IgD-negative memory B cell (primary cell): ENCODE measurements at regions not wholly inside any gene's neighbourhood (a gene's known extent, or its start where the extent isn't known, plus 50 kb on each side); places are given as distances from the start of the nearest gene placed in this dataset.

Experiments used
- H3K27ac Mint-ChIP-seq, 3 donors: one replicate each; pipeline ENCODE4 v1.8.0; 2020 to 2022; ENCODE audit warnings: mild to moderate bottlenecking in 3 of 3, mixed read lengths in 3 of 3, moderate library complexity in 1 of 3
- H3K27me3 Mint-ChIP-seq: one replicate; pipeline ENCODE4 v1.8.0; 2021; ENCODE audit warnings: mixed read lengths
- H3K36me3 Mint-ChIP-seq: one replicate; pipeline ENCODE4 v1.8.0; 2020; ENCODE audit warnings: mild to moderate bottlenecking, mixed read lengths
- H3K4me1 Mint-ChIP-seq, 3 donors: one replicate each; pipeline ENCODE4 v1.8.0; 2020 to 2022; ENCODE audit warnings: mixed read lengths in 3 of 3, mild to moderate bottlenecking in 1 of 3
- H3K4me3 Mint-ChIP-seq, 4 donors: one replicate each; pipeline ENCODE4 v1.8.0; 2020 to 2022; ENCODE audit warnings: mild to moderate bottlenecking in 4 of 4, mixed read lengths in 4 of 4, moderate library complexity in 3 of 4
- H3K9me3 Mint-ChIP-seq, 3 donors: one replicate each; pipeline ENCODE4 v1.8.0; 2020 to 2021; ENCODE audit warnings: mixed read lengths in 3 of 3, mild to moderate bottlenecking in 1 of 3

- Mint-ChIP-seq H3K4me3 (no peak overlapping the region), H3K9me3 (peaks cover 0 to 4% (median 0%) of the 10 kb centered on the region in 3 donors), H3K4me1 (no peaks in the 10 kb centered on the region), H3K27me3 (no peaks in the 10 kb centered on the region), H3K36me3 (no peaks in the 10 kb centered on the region), H3K27ac (no peak overlapping the region)
Measured at GRCh38 chr4:138724530-138724929, 291.1 kb upstream of the NOCT start.

- Mint-ChIP-seq H3K27ac (no peak overlapping the region), H3K9me3 (peaks cover 0 to 2% (median 0%) of the 10 kb centered on the region in 3 donors), H3K4me1 (no peaks in the 10 kb centered on the region), H3K36me3 (no peaks in the 10 kb centered on the region), H3K4me3 (no peak overlapping the region), H3K27me3 (peaks cover 2% of the 10 kb centered on the region)
Measured at GRCh38 chr4:138716559-138717335, 298.8 kb upstream of the NOCT start.

GRCh38 chr4:138710297-138710696 lies 305.3 kb upstream of the NOCT start:
- peaks cover 3% of the 10 kb centered on the region for H3K27me3 Mint-ChIP-seq
- no peaks in the 10 kb centered on the region for H3K4me1 Mint-ChIP-seq
- H3K4me3 Mint-ChIP-seq: no peak overlapping the region
- no peak overlapping the region for H3K27ac Mint-ChIP-seq
- H3K36me3 Mint-ChIP-seq: no peaks in the 10 kb centered on the region
- no peaks in the 10 kb centered on the region for H3K9me3 Mint-ChIP-seq

- H3K4me3 Mint-ChIP-seq: no peak overlapping the region
- H3K27me3 Mint-ChIP-seq: peaks cover 3% of the 10 kb centered on the region
- H3K4me1 Mint-ChIP-seq: no peaks in the 10 kb centered on the region
- H3K27ac Mint-ChIP-seq: no peak overlapping the region
- no peaks in the 10 kb centered on the region for H3K36me3 Mint-ChIP-seq
- H3K9me3 Mint-ChIP-seq: no peaks in the 10 kb centered on the region
Measured at GRCh38 chr4:138709859-138710258, 305.7 kb upstream of the NOCT start.

GRCh38 chr4:138707746-138708677 lies 307.6 kb upstream of the NOCT start:
- Mint-ChIP-seq H3K27ac (no peak overlapping the region), H3K27me3 (peaks cover 3% of the 10 kb centered on the region), H3K9me3 (no peaks in the 10 kb centered on the region), H3K4me1 (no peaks in the 10 kb centered on the region), H3K4me3 (no peak overlapping the region), H3K36me3 (no peaks in the 10 kb centered on the region)

GRCh38 chr4:138706201-138706600 lies 309.4 kb upstream of the NOCT start:
- H3K27me3 Mint-ChIP-seq: peaks cover 3% of the 10 kb centered on the region
- H3K4me3 Mint-ChIP-seq: no peak overlapping the region
- H3K4me1 Mint-ChIP-seq: no peaks in the 10 kb centered on the region
- H3K9me3 Mint-ChIP-seq: no peaks in the 10 kb centered on the region
- no peaks in the 10 kb centered on the region for H3K36me3 Mint-ChIP-seq
- no peak overlapping the region for H3K27ac Mint-ChIP-seq

- no peak overlapping the region for H3K27ac Mint-ChIP-seq
- peaks cover 3% of the 10 kb centered on the region for H3K36me3 Mint-ChIP-seq
- H3K4me1 Mint-ChIP-seq: no peaks in the 10 kb centered on the region
- H3K27me3 Mint-ChIP-seq: no peaks in the 10 kb centered on the region
- no peaks in the 10 kb centered on the region for H3K9me3 Mint-ChIP-seq
- no peak overlapping the region for H3K4me3 Mint-ChIP-seq
Measured at GRCh38 chr4:138702190-138702824, 313.3 kb upstream of the NOCT start.

- no peaks in the 10 kb centered on the region for H3K9me3 Mint-ChIP-seq
- no peak overlapping the region for H3K4me3 Mint-ChIP-seq
Measured at GRCh38 chr4:138698641-138699040, 316.9 kb upstream of the NOCT start.

GRCh38 chr4:138697851-138698250 lies 317.7 kb upstream of the NOCT start:
- Mint-ChIP-seq H3K27ac (no peak overlapping the region), H3K27me3 (no peaks in the 10 kb centered on the region), H3K9me3 (no peaks in the 10 kb centered on the region), H3K4me3 (no peak overlapping the region), H3K36me3 (peaks cover 3% of the 10 kb centered on the region), H3K4me1 (no peaks in the 10 kb centered on the region)

More at GRCh38 chr4:138698641-138699040, 316.9 kb upstream of the NOCT start:
- no peaks in the 10 kb centered on the region for H3K4me1 Mint-ChIP-seq
- no peaks in the 10 kb centered on the region for H3K27me3 Mint-ChIP-seq
- H3K36me3 Mint-ChIP-seq: peaks cover 3% of the 10 kb centered on the region
- H3K27ac Mint-ChIP-seq: no peak overlapping the region

- Mint-ChIP-seq H3K9me3 (no peaks in the 10 kb centered on the region), H3K27me3 (no peaks in the 10 kb centered on the region), H3K36me3 (peaks cover 3% of the 10 kb centered on the region), H3K4me3 (no peak overlapping the region), H3K4me1 (no peaks in the 10 kb centered on the region), H3K27ac (no peak overlapping the region)
Measured at GRCh38 chr4:138696771-138697170, 318.8 kb upstream of the NOCT start.

GRCh38 chr4:138696058-138696457 lies 319.5 kb upstream of the NOCT start:
- Mint-ChIP-seq H3K36me3 (peaks cover 3% of the 10 kb centered on the region), H3K9me3 (no peaks in the 10 kb centered on the region), H3K27ac (no peak overlapping the region), H3K27me3 (no peaks in the 10 kb centered on the region), H3K4me1 (no peaks in the 10 kb centered on the region), H3K4me3 (no peak overlapping the region)

- H3K27me3 Mint-ChIP-seq: no peaks in the 10 kb centered on the region
- H3K4me1 Mint-ChIP-seq: no peaks in the 10 kb centered on the region
- no peaks in the 10 kb centered on the region for H3K9me3 Mint-ChIP-seq
- no peak overlapping the region for H3K4me3 Mint-ChIP-seq
- H3K27ac Mint-ChIP-seq: no peak overlapping the region
- no peaks in the 10 kb centered on the region for H3K36me3 Mint-ChIP-seq
Measured at GRCh38 chr4:138693526-138693925, 322.1 kb upstream of the NOCT start.

GRCh38 chr4:138692411-138692810 lies 323.2 kb upstream of the NOCT start:
- no peaks in the 10 kb centered on the region for H3K4me1 Mint-ChIP-seq
- no peak overlapping the region for H3K4me3 Mint-ChIP-seq
- H3K27ac Mint-ChIP-seq: no peak overlapping the region
- no peaks in the 10 kb centered on the region for H3K9me3 Mint-ChIP-seq
- peaks cover under 1% of the 10 kb centered on the region for H3K27me3 Mint-ChIP-seq
- no peaks in the 10 kb centered on the region for H3K36me3 Mint-ChIP-seq

- Mint-ChIP-seq H3K36me3 (no peaks in the 10 kb centered on the region), H3K4me1 (no peaks in the 10 kb centered on the region), H3K9me3 (no peaks in the 10 kb centered on the region), H3K27ac (no peak overlapping the region), H3K27me3 (peaks cover 6% of the 10 kb centered on the region), H3K4me3 (no peak overlapping the region)
Measured at GRCh38 chr4:138689593-138689992, 326.0 kb upstream of the NOCT start.

- H3K9me3 Mint-ChIP-seq: no peaks in the 10 kb centered on the region
- H3K27ac Mint-ChIP-seq: no peak overlapping the region
- H3K4me3 Mint-ChIP-seq: no peak overlapping the region
- no peaks in the 10 kb centered on the region for H3K4me1 Mint-ChIP-seq
- no peaks in the 10 kb centered on the region for H3K36me3 Mint-ChIP-seq
- H3K27me3 Mint-ChIP-seq: peaks cover 6% of the 10 kb centered on the region
Measured at GRCh38 chr4:138689187-138689586, 326.4 kb upstream of the NOCT start.
